Nephron (organoid): ENCODE measurements at regions not wholly inside any gene's neighbourhood (a gene's known extent, or its start where the extent isn't known, plus 50 kb on each side); places are given as distances from the start of the nearest gene placed in this dataset.
"Not testable (repeated sequence)": the region's sequence is repeated elsewhere in the genome, so short reads cannot be mapped to it uniquely, and the experiment has no call there.

Source experiments
- H3K27ac Mint-ChIP-seq, 3 experiments: 2 replicates each; pipeline ENCODE4 v1.8.0; 2020; ENCODE audit warnings: mixed read lengths in 3 of 3, mild to moderate bottlenecking in 2 of 3, moderate library complexity in 1 of 3
- H3K27me3 Mint-ChIP-seq: 2 replicates; pipeline ENCODE4 v1.8.0; 2021; ENCODE audit warnings: low read depth, mild to moderate bottlenecking, moderate library complexity, mixed read lengths
- H3K36me3 Mint-ChIP-seq: 2 replicates; pipeline ENCODE4 v1.8.0; 2020; ENCODE audit warnings: low read depth, mixed read lengths
- H3K4me1 Mint-ChIP-seq: 2 replicates; pipeline ENCODE4 v1.8.0; 2020; ENCODE audit warnings: mixed read lengths
- H3K4me3 Mint-ChIP-seq, 3 experiments: 2 replicates each; pipeline ENCODE4 v1.8.0; 2020; ENCODE audit warnings: mild to moderate bottlenecking in 3 of 3, mixed read lengths in 3 of 3, moderate library complexity in 2 of 3
- H3K9me3 Mint-ChIP-seq: 2 replicates; pipeline ENCODE4 v1.8.0; 2020; ENCODE audit warnings: mixed read lengths
- CTCF ChIP-seq, 3 experiments: fragments of 200-600 bp; sonication (generic); IDR thresholded peaks; one replicate each; pipeline ENCODE4 v1.5.0; 2021; ENCODE audit warnings: antibody characterized with exemption in 3 of 3; ENCODE audit not compliant: unreplicated experiment in 3 of 3

GRCh38 chr12:19822476-19822875, 383.2 kb downstream of the AEBP2 start:
- no peaks in the 10 kb centered on the region for H3K4me1 Mint-ChIP-seq
- no peak overlapping the region for H3K4me3 Mint-ChIP-seq
- peaks cover 8% of the 10 kb centered on the region for H3K9me3 Mint-ChIP-seq
- no peaks in the 10 kb centered on the region for H3K36me3 Mint-ChIP-seq
- no peak overlapping the region for H3K27ac Mint-ChIP-seq
- no peaks in the 10 kb centered on the region for H3K27me3 Mint-ChIP-seq
- TF ChIP-seq CTCF (IDR thresholded peaks at IDR 0.05; ENCODE audit: unreplicated experiment in 3 of 3), result no peak

GRCh38 chr12:19823326-19823725, 384.0 kb downstream of the AEBP2 start:
- not testable (repeated sequence) for H3K9me3 Mint-ChIP-seq, H3K4me1 Mint-ChIP-seq, H3K36me3 Mint-ChIP-seq, H3K27me3 Mint-ChIP-seq, H3K4me3 Mint-ChIP-seq, H3K27ac Mint-ChIP-seq

GRCh38 chr12:19826980-19827550, 387.8 kb downstream of the AEBP2 start:
- no peaks in the 10 kb centered on the region for H3K27me3 Mint-ChIP-seq
- no peak overlapping the region for H3K4me3 Mint-ChIP-seq
- H3K4me1 Mint-ChIP-seq, result peaks cover 8% of the 10 kb centered on the region
- no peak for TF ChIP-seq CTCF (IDR thresholded peaks at IDR 0.05; ENCODE audit: unreplicated experiment in 3 of 3)
- H3K27ac Mint-ChIP-seq, result no peak overlapping the region
- H3K9me3 Mint-ChIP-seq, result peaks cover 8% of the 10 kb centered on the region
- no peaks in the 10 kb centered on the region for H3K36me3 Mint-ChIP-seq

GRCh38 chr12:19829100-19829853, 390.0 kb downstream of the AEBP2 start:
- Mint-ChIP-seq H3K27me3 (no peaks in the 10 kb centered on the region), H3K4me1 (peaks cover 8% of the 10 kb centered on the region), H3K4me3 (no peak overlapping the region), H3K9me3 (peaks cover 2% of the 10 kb centered on the region), H3K27ac (no peak overlapping the region), H3K36me3 (no peaks in the 10 kb centered on the region)
- no peak for TF ChIP-seq CTCF (IDR thresholded peaks at IDR 0.05; ENCODE audit: unreplicated experiment in 3 of 3)

- Mint-ChIP-seq H3K9me3 (no peaks in the 10 kb centered on the region), H3K27ac (peak overlapping the region; percentile 5 to 66 (median 17)), H3K36me3 (no peaks in the 10 kb centered on the region), H3K4me3 (no peak overlapping the region), H3K27me3 (no peaks in the 10 kb centered on the region), H3K4me1 (peaks cover 12% of the 10 kb centered on the region)
- TF ChIP-seq CTCF (IDR thresholded peaks at IDR 0.05; ENCODE audit: unreplicated experiment in 3 of 3), result no peak
Observed at GRCh38 chr12:19830446-19830845, 391.2 kb downstream of the AEBP2 start.

GRCh38 chr12:19833775-19834501, 394.6 kb downstream of the AEBP2 start:
- Mint-ChIP-seq H3K36me3 (no peaks in the 10 kb centered on the region), H3K27ac (peak overlapping the region in 2 of 3 experiments; percentile 16 to 21), H3K4me3 (no peak overlapping the region), H3K27me3 (no peaks in the 10 kb centered on the region), H3K9me3 (peaks cover 5% of the 10 kb centered on the region), H3K4me1 (peaks cover 12% of the 10 kb centered on the region)
- TF ChIP-seq CTCF (IDR thresholded peaks at IDR 0.05; ENCODE audit: unreplicated experiment in 3 of 3), result no peak
